ENCODE measurements at regions not wholly inside any gene's neighbourhood (a gene's known extent, or its start where the extent isn't known, plus 50 kb on each side); places are given as distances from the start of the nearest gene placed in this dataset.

GRCh38 chr2:234834228-234834923 lies 117.4 kb upstream of the SH3BP4 start:
- DNase-seq: no peak

GRCh38 chr2:234830853-234831252 lies 121.0 kb upstream of the SH3BP4 start:
- no peak for DNase-seq

GRCh38 chr2:234829074-234829455 lies 122.8 kb upstream of the SH3BP4 start:
- no peak for DNase-seq

GRCh38 chr2:234828382-234829073 lies 123.3 kb upstream of the SH3BP4 start:
- DNase-seq: no peak

- DNase-seq: no peak
These were observed 124.5 kb upstream of the SH3BP4 start for GRCh38 chr2:234827096-234827860.

GRCh38 chr2:234826681-234827080 lies 125.1 kb upstream of the SH3BP4 start:
- DNase-seq: no peak

GRCh38 chr2:234825616-234826015 lies 126.2 kb upstream of the SH3BP4 start:
- DNase-seq: no peak

- no peak for DNase-seq
These were observed 127.9 kb upstream of the SH3BP4 start for GRCh38 chr2:234823877-234824376.

- no peak for DNase-seq
These were observed 128.5 kb upstream of the SH3BP4 start for GRCh38 chr2:234823196-234823876.

GRCh38 chr2:234821946-234822475 lies 129.8 kb upstream of the SH3BP4 start:
- DNase-seq: no peak

GRCh38 chr2:234818937-234819336 lies 132.9 kb upstream of the SH3BP4 start:
- DNase-seq: no peak

- no peak for DNase-seq
These were observed 135.3 kb upstream of the SH3BP4 start for GRCh38 chr2:234816491-234816890.

- no peak for DNase-seq
These were observed 135.8 kb upstream of the SH3BP4 start for GRCh38 chr2:234816056-234816455.

- DNase-seq: no peak
These were observed 137.4 kb upstream of the SH3BP4 start for GRCh38 chr2:234814374-234814773.

- DNase-seq: no peak
These were observed 139.0 kb upstream of the SH3BP4 start for GRCh38 chr2:234812851-234813250.

GRCh38 chr2:234808907-234809306 lies 142.9 kb upstream of the SH3BP4 start:
- no peak for DNase-seq

- DNase-seq: no peak
These were observed 145.0 kb upstream of the SH3BP4 start for GRCh38 chr2:234806818-234807217.

GRCh38 chr2:234805836-234806235 lies 146.0 kb upstream of the SH3BP4 start:
- DNase-seq: no peak

GRCh38 chr2:234804704-234805103 lies 147.1 kb upstream of the SH3BP4 start:
- no peak for DNase-seq

- no peak for DNase-seq
These were observed 149.0 kb upstream of the SH3BP4 start for GRCh38 chr2:234802845-234803171.

- no peak for DNase-seq
These were observed 149.6 kb upstream of the SH3BP4 start for GRCh38 chr2:234802071-234802844.

- no peak for DNase-seq
These were observed 154.1 kb upstream of the SH3BP4 start for GRCh38 chr2:234797566-234798250.

Data from GF-D8 (cell line).